ENCODE measurements at regions not wholly inside any gene's neighbourhood (a gene's known extent, or its start where the extent isn't known, plus 50 kb on each side); places are given as distances from the start of the nearest gene placed in this dataset.

GRCh38 chr4:167730769-167731168 is 361.6 kb upstream of the ANXA10 start:
- TF ChIP-seq CTCF (conservative IDR thresholded peaks at IDR 0.05 in 1 of 2, IDR thresholded peaks at IDR 0.05 in 1 of 2; ENCODE audit: extremely low read depth in 1 of 2, insufficient read depth in 1 of 2, low read depth in 1 of 2, low read length in 2 of 2) (no peak), EZH2 (IDR thresholded peaks at IDR 0.05; ENCODE audit: borderline replicate concordance, low read length) (no peak)
